ENCODE measurements at regions not wholly inside any gene's neighbourhood (a gene's known extent, or its start where the extent isn't known, plus 50 kb on each side); places are given as distances from the start of the nearest gene placed in this dataset.

DNA sequence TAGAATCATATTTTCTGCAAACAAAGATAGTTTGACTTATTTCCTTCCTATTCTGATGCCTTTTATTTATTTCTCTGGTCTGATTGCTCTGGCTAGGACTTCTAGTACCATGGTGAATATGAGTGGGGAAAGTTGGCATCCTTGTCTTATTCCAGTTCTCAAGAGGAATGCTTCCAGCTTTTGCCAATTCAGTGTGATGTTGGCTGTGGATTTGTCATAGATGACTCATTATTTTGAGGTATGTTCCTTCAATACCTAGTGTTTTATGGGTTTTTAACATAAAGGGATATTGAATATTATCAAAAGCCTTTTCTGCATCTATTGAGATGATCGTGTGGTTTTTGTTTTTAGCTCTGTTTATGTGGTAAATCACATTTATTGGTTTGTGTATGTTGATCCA is 139.4 kb upstream of the CNTN1 start:
- Histone ChIP-seq H3K36me3 (ENCODE audit: control insufficient read depth in 4 of 4, insufficient read depth in 4 of 4, low read length in 4 of 4) (no peaks in the 10 kb centered on the region), H3K4me1 (ENCODE audit: control insufficient read depth in 5 of 5, insufficient read depth in 5 of 5, low read length in 5 of 5) (no peaks in the 10 kb centered on the region), H3K9ac (ENCODE audit: insufficient read depth in 1 of 2, low read length in 2 of 2) (no peak overlapping the region), H3K27ac (ENCODE audit: low read depth in 1 of 2, low read length in 1 of 2) (no peak overlapping the region), H3K27me3 (ENCODE audit: control insufficient read depth in 3 of 3, insufficient read depth in 3 of 3, low read length in 2 of 3) (no peaks in the 10 kb centered on the region), H3K9me3 (ENCODE audit: control insufficient read depth in 4 of 4, insufficient read depth in 3 of 4, low read length in 3 of 4) (peaks cover 0 to 3% (median 0%) of the 10 kb centered on the region in 4 donors), H3K4me3 (no peak overlapping the region)
- TF ChIP-seq, protein P1, sequence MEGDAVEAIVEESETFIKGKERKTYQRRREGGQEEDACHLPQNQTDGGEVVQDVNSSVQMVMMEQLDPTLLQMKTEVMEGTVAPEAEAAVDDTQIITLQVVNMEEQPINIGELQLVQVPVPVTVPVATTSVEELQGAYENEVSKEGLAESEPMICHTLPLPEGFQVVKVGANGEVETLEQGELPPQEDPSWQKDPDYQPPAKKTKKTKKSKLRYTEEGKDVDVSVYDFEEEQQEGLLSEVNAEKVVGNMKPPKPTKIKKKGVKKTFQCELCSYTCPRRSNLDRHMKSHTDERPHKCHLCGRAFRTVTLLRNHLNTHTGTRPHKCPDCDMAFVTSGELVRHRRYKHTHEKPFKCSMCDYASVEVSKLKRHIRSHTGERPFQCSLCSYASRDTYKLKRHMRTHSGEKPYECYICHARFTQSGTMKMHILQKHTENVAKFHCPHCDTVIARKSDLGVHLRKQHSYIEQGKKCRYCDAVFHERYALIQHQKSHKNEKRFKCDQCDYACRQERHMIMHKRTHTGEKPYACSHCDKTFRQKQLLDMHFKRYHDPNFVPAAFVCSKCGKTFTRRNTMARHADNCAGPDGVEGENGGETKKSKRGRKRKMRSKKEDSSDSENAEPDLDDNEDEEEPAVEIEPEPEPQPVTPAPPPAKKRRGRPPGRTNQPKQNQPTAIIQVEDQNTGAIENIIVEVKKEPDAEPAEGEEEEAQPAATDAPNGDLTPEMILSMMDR (IDR thresholded peaks at IDR 0.05; ENCODE audit: control extremely low read depth, extremely low read depth): no peak
- ATAC-seq (ENCODE audit: insufficient read depth, low FRiP score): no peak
- DNase-seq: no peak
- 52 to 90% methylated on average over 1 of the region's 1 CpG for WGBS, 2 donors

DNA sequence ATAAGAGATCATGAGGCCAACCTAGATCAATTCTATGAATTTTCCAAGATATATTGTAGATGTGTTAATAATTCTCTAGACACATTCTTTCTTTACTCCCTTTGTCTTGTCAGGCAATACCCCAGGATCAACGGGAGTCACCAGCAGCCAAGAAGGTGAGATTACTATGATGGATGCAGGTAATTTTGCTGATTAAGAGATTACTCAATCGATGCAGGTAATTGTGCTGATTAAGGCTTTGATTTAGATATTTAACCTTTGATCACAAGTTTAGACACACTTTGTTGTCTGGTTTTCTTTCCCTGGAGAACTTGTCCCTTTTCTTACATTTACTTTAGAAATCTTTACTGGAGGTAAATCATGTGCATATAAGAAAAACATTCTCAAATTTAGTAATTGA is 134.3 kb upstream of the CNTN1 start:
- TF ChIP-seq, protein P1 (IDR thresholded peaks at IDR 0.05; ENCODE audit: control extremely low read depth, extremely low read depth): no peak
- Histone ChIP-seq H3K9me3 (ENCODE audit: control insufficient read depth in 4 of 4, insufficient read depth in 3 of 4, low read length in 3 of 4) (no peaks in the 10 kb centered on the region), H3K4me3 (no peak overlapping the region), H3K27ac (ENCODE audit: low read depth in 1 of 2, low read length in 1 of 2) (no peak overlapping the region), H3K27me3 (ENCODE audit: control insufficient read depth in 3 of 3, insufficient read depth in 3 of 3, low read length in 2 of 3) (no peaks in the 10 kb centered on the region), H3K4me1 (ENCODE audit: control insufficient read depth in 5 of 5, insufficient read depth in 5 of 5, low read length in 5 of 5) (no peaks in the 10 kb centered on the region), H3K9ac (ENCODE audit: insufficient read depth in 1 of 2, low read length in 2 of 2) (no peak overlapping the region), H3K36me3 (ENCODE audit: control insufficient read depth in 4 of 4, insufficient read depth in 4 of 4, low read length in 4 of 4) (no peaks in the 10 kb centered on the region)
- DNase-seq (no peak), ATAC-seq (ENCODE audit: insufficient read depth, low FRiP score) (no peak)
- WGBS, 2 donors: 88 to 96% methylated on average over 2 of the region's 2 CpGs

DNA sequence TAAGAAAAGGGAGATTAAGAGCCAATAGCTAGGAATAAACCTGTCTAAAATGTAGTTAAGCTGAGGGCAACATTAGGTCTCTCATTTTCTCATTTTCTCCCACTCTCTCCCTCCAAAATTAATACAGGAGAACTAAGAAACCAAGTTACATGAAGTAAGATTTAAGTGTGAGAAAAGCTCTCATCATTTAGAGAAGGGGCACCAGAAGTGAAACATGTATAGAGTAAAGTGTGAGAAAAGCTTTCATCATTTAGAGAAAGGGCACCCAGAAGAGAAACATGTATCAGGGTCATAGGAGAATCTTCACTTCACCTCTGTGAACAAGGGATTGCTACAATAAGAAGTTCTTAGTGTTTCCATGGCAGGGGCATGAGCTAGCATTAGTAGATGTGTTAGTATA is 132.4 kb upstream of the CNTN1 start:
- H3K27ac ChIP-seq (ENCODE audit: low read depth in 1 of 2, low read length in 1 of 2): no peak overlapping the region
- TF ChIP-seq, protein P1 (IDR thresholded peaks at IDR 0.05; ENCODE audit: control extremely low read depth, extremely low read depth): no peak
- peak overlapping the region in 1 of 2 donors; percentile 5 for H3K9ac ChIP-seq (ENCODE audit: insufficient read depth in 1 of 2, low read length in 2 of 2)
- no peaks in the 10 kb centered on the region for H3K27me3 ChIP-seq (ENCODE audit: control insufficient read depth in 3 of 3, insufficient read depth in 3 of 3, low read length in 2 of 3)
- H3K9me3 ChIP-seq (ENCODE audit: control insufficient read depth in 4 of 4, insufficient read depth in 3 of 4, low read length in 3 of 4): no peaks in the 10 kb centered on the region
- H3K4me3 ChIP-seq: no peak overlapping the region
- ATAC-seq (ENCODE audit: insufficient read depth, low FRiP score): no peak
- no peaks in the 10 kb centered on the region for H3K36me3 ChIP-seq (ENCODE audit: control insufficient read depth in 4 of 4, insufficient read depth in 4 of 4, low read length in 4 of 4)
- no peaks in the 10 kb centered on the region for H3K4me1 ChIP-seq (ENCODE audit: control insufficient read depth in 5 of 5, insufficient read depth in 5 of 5, low read length in 5 of 5)
- DNase-seq: no peak

DNA sequence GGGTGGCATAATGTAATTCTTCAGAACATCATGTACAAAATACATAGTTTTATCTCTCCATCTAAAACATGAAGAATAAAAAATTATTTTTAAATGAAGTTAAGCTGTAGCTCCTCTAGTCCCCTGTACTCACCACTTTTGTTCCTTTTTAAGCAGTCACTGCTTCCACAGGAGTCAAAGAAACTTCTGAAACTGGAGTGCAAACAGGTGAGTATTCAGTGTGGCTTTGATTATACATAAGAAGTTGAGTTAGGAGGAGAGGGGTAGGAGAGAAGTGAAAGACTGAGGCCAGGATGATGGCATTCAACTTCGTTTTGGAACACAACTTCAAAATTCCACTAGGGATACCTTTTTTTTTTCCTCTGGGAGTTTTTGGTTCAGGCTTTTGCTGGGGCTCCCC is 131.4 kb upstream of the CNTN1 start:
- DNase-seq: no peak
- no peaks in the 10 kb centered on the region for H3K27me3 ChIP-seq (ENCODE audit: control insufficient read depth in 3 of 3, insufficient read depth in 3 of 3, low read length in 2 of 3)
- H3K4me3 ChIP-seq: no peak overlapping the region
- TF ChIP-seq, protein P1 (IDR thresholded peaks at IDR 0.05; ENCODE audit: control extremely low read depth, extremely low read depth): no peak
- no peaks in the 10 kb centered on the region for H3K36me3 ChIP-seq (ENCODE audit: control insufficient read depth in 4 of 4, insufficient read depth in 4 of 4, low read length in 4 of 4)
- no peak for ATAC-seq (ENCODE audit: insufficient read depth, low FRiP score)
- H3K9me3 ChIP-seq (ENCODE audit: control insufficient read depth in 4 of 4, insufficient read depth in 3 of 4, low read length in 3 of 4): no peaks in the 10 kb centered on the region
- 43 to 53% methylated on average over 1 of the region's 1 CpG for WGBS, 2 donors
- H3K9ac ChIP-seq (ENCODE audit: insufficient read depth in 1 of 2, low read length in 2 of 2): no peak overlapping the region
- H3K27ac ChIP-seq (ENCODE audit: low read depth in 1 of 2, low read length in 1 of 2): no peak overlapping the region
- no peaks in the 10 kb centered on the region for H3K4me1 ChIP-seq (ENCODE audit: control insufficient read depth in 5 of 5, insufficient read depth in 5 of 5, low read length in 5 of 5)
